ENCODE measurements at regions not wholly inside any gene's neighbourhood (a gene's known extent, or its start where the extent isn't known, plus 50 kb on each side); places are given as distances from the start of the nearest gene placed in this dataset.
"Not testable (repeated sequence)": the region's sequence is repeated elsewhere in the genome, so short reads cannot be mapped to it uniquely, and the experiment has no call there.

- H3K4me3 ChIP-seq = no peak overlapping the region
- no peak overlapping the region for H3K27ac ChIP-seq
Observed at GRCh38 chr2:235206980-235207579, 255.3 kb downstream of the SH3BP4 start.

GRCh38 chr2:235211056-235211455 lies 259.2 kb downstream of the SH3BP4 start:
- no peak overlapping the region for H3K27ac ChIP-seq
- no peak overlapping the region for H3K4me3 ChIP-seq

- Histone ChIP-seq H3K4me3 (no peak overlapping the region), H3K27ac (no peak overlapping the region)
Observed at GRCh38 chr2:235212501-235213158, 260.8 kb downstream of the SH3BP4 start.

GRCh38 chr2:235215248-235215647 lies 263.4 kb downstream of the SH3BP4 start:
- Histone ChIP-seq H3K27ac (no peak overlapping the region), H3K4me3 (no peak overlapping the region)

- Histone ChIP-seq H3K27ac (no peak overlapping the region), H3K4me3 (no peak overlapping the region)
Observed at GRCh38 chr2:235216901-235217300, 265.1 kb downstream of the SH3BP4 start.

- Histone ChIP-seq H3K4me3 (no peak overlapping the region), H3K27ac (no peak overlapping the region)
Observed at GRCh38 chr2:235217846-235218245, 266.0 kb downstream of the SH3BP4 start.

- Histone ChIP-seq H3K27ac (no peak overlapping the region), H3K4me3 (no peak overlapping the region)
Observed at GRCh38 chr2:235218486-235218907, 266.7 kb downstream of the SH3BP4 start.

GRCh38 chr2:235219048-235219447 lies 267.2 kb downstream of the SH3BP4 start:
- no peak overlapping the region for H3K27ac ChIP-seq
- H3K4me3 ChIP-seq = no peak overlapping the region

- Histone ChIP-seq H3K4me3 (no peak overlapping the region), H3K27ac (no peak overlapping the region)
Observed at GRCh38 chr2:235220331-235220730, 268.5 kb downstream of the SH3BP4 start.

GRCh38 chr2:235223011-235223410 lies 270.8 kb upstream of the AGAP1 start:
- no peak overlapping the region for H3K4me3 ChIP-seq
- H3K27ac ChIP-seq = no peak overlapping the region

- no peak overlapping the region for H3K4me3 ChIP-seq
- no peak overlapping the region for H3K27ac ChIP-seq
Observed at GRCh38 chr2:235224410-235224809, 269.4 kb upstream of the AGAP1 start.

GRCh38 chr2:235225261-235225660 lies 268.6 kb upstream of the AGAP1 start:
- H3K27ac ChIP-seq = no peak overlapping the region
- no peak overlapping the region for H3K4me3 ChIP-seq

- H3K27ac ChIP-seq = no peak overlapping the region
Observed at GRCh38 chr2:235227590-235227989, 266.3 kb upstream of the AGAP1 start.

GRCh38 chr2:235228422-235228821 lies 265.4 kb upstream of the AGAP1 start:
- H3K27ac ChIP-seq, H3K4me3 ChIP-seq: not testable (repeated sequence)

More at GRCh38 chr2:235227590-235227989, 266.3 kb upstream of the AGAP1 start:
- H3K4me3 ChIP-seq = no peak overlapping the region

- Histone ChIP-seq H3K27ac (no peak overlapping the region), H3K4me3 (no peak overlapping the region)
Observed at GRCh38 chr2:235229236-235229635, 264.6 kb upstream of the AGAP1 start.

- Histone ChIP-seq H3K27ac (peak overlapping the region in 5 of 21 experiments; percentile 1 to 39 (median 29)), H3K4me3 (no peak overlapping the region)
Observed at GRCh38 chr2:235230821-235231601, 262.8 kb upstream of the AGAP1 start.

- Histone ChIP-seq H3K4me3 (no peak overlapping the region), H3K27ac (peak overlapping the region in 1 of 21 experiments; percentile 18)
Observed at GRCh38 chr2:235232449-235233433, 261.1 kb upstream of the AGAP1 start.

- Histone ChIP-seq H3K4me3 (no peak overlapping the region), H3K27ac (no peak overlapping the region)
Observed at GRCh38 chr2:235234736-235235135, 259.1 kb upstream of the AGAP1 start.

GRCh38 chr2:235235977-235236767 lies 257.7 kb upstream of the AGAP1 start:
- no peak overlapping the region for H3K4me3 ChIP-seq
- no peak overlapping the region for H3K27ac ChIP-seq
